H1 (cell line): ENCODE measurements at regions not wholly inside any gene's neighbourhood (a gene's known extent, or its start where the extent isn't known, plus 50 kb on each side); places are given as distances from the start of the nearest gene placed in this dataset.

ENCODE experiments used
- CTCF ChIA-PET: fragments of 300-600 bp; sonication (Branson Sonifier 250); formaldehyde crosslinking; loops from one replicate; lab custom pipeline; 2021; ENCODE audit not compliant: partially characterized antibody; lab: Charles Lee
- POLR2A ChIA-PET: fragments of 300-600 bp; sonication (Branson Sonifier 250); formaldehyde crosslinking; loops from one replicate; lab custom pipeline; 2021; ENCODE audit warnings: inconsistent platforms; ENCODE audit not compliant: partially characterized antibody; lab: Charles Lee
- DNase-seq, 2 experiments: peaks; one replicate each; pipeline versions ENCODE4 v3.0.0 to v3.0.0-alpha.2; 2010 to 2022; ENCODE audit warnings: low spot score in 2 of 2, low read depth in 1 of 2, mixed read lengths in 1 of 2
- FAIRE-seq: peaks from 2 replicates; lab custom pipeline; 2011; peaks lifted over from hg19 to GRCh38; lab: Jason Lieb, UNC
- H2AFZ ChIP-seq: 2 replicates; pipeline ENCODE4 v1.8.1; 2012; ENCODE audit warnings: low read length, inconsistent platforms
- H2AK5ac ChIP-seq: 2 replicates; pipeline ENCODE4 v1.6.1; 2013; ENCODE audit warnings: low read depth, low read length
- H2BK120ac ChIP-seq: replicated peaks from 2 replicates; pipeline ENCODE3; 2013; ENCODE audit warnings: low read depth, low read length, inconsistent platforms
- H2BK12ac ChIP-seq: 2 replicates; pipeline ENCODE4 v1.6.1; 2013; ENCODE audit warnings: low read depth, low read length
- H2BK15ac ChIP-seq: 2 replicates; pipeline ENCODE4 v1.6.1; 2013; ENCODE audit warnings: low read length
- H2BK20ac ChIP-seq: 2 replicates; pipeline ENCODE4 v1.6.1; 2013; ENCODE audit warnings: low read length
- H2BK5ac ChIP-seq: 2 replicates; pipeline ENCODE4 v1.6.1; 2013; ENCODE audit warnings: low read depth, low read length
- H3K14ac ChIP-seq: 2 replicates; pipeline ENCODE4 v1.6.1; 2013; ENCODE audit warnings: inconsistent platforms; ENCODE audit not compliant: insufficient read length
- H3K18ac ChIP-seq: 2 replicates; pipeline ENCODE4 v1.6.1; 2013; ENCODE audit warnings: low read length; ENCODE audit errors: extremely low read depth
- H3K23ac ChIP-seq: 2 replicates; pipeline ENCODE4 v1.6.1; 2013; ENCODE audit warnings: inconsistent platforms; ENCODE audit not compliant: insufficient read length
- H3K23me2 ChIP-seq: 2 replicates; pipeline ENCODE4 v1.6.1; 2013; ENCODE audit warnings: low read depth, low read length
- H3K27ac ChIP-seq: 2 replicates; pipeline ENCODE4 v1.6.1; 2011; ENCODE audit warnings: low read depth, low read length, inconsistent platforms
- H3K27me3 ChIP-seq, 4 experiments: replicated peaks in 1 of 4; 1 replicate in 1 of 4; 2 replicates in 3 of 4; pipeline versions ENCODE4 v1.6.1 to v1.8.1; 2011 to 2013; ENCODE audit warnings: low read length in 3 of 4, mild to moderate bottlenecking in 3 of 4, inconsistent platforms in 2 of 4, mixed read lengths in 2 of 4, moderate library complexity in 1 of 4; ENCODE audit not compliant: control insufficient read depth in 3 of 4, insufficient read depth in 3 of 4; ENCODE audit errors: extremely low read depth in 1 of 4
- H3K36me3 ChIP-seq, 4 experiments: 2 replicates each; pipeline versions ENCODE4 v1.6.1 to v1.8.1; 2011 to 2013; ENCODE audit warnings: mild to moderate bottlenecking in 4 of 4, low read length in 3 of 4, moderate library complexity in 2 of 4, control low read depth in 1 of 4, inconsistent platforms in 1 of 4; ENCODE audit not compliant: insufficient read depth in 4 of 4, control insufficient read depth in 2 of 4
- H3K4ac ChIP-seq: replicated peaks from 2 replicates; pipeline ENCODE3; 2013; ENCODE audit warnings: low read length, low read depth, mixed read lengths, inconsistent platforms; ENCODE audit not compliant: insufficient read length
- H3K4me1 ChIP-seq, 4 experiments: replicated peaks in 1 of 4; 1 replicate in 1 of 4; 2 replicates in 3 of 4; pipeline versions ENCODE4 v1.6.1 to v1.8.1; 2011 to 2013; ENCODE audit warnings: low read length in 3 of 4, inconsistent platforms in 2 of 4, mixed read lengths in 1 of 4; ENCODE audit not compliant: insufficient read depth in 4 of 4, control insufficient read depth in 3 of 4
- H3K4me2 ChIP-seq, 2 experiments: 2 replicates each; pipeline versions ENCODE4 v1.6.1 to v1.8.1; 2011 to 2013; ENCODE audit warnings: low read depth in 2 of 2, low read length in 2 of 2, control low read depth in 1 of 2, inconsistent platforms in 1 of 2, mild to moderate bottlenecking in 1 of 2; ENCODE audit not compliant: insufficient read depth in 1 of 2
- H3K4me3 ChIP-seq, 4 experiments: fragments of 200-600, 300-600 bp in 1 of 4; sonication (generic), shearing (Covaris generic), sonication (Bioruptor Twin) in 1 of 4; 2 replicates each; pipeline versions ENCODE4 v1.5.1 to v1.8.1; 2011 to 2016; ENCODE audit warnings: low read length in 4 of 4, low read depth in 3 of 4, control low read depth in 2 of 4, inconsistent platforms in 2 of 4, mild to moderate bottlenecking in 2 of 4, mixed read lengths in 1 of 4, moderate library complexity in 1 of 4; ENCODE audit not compliant: insufficient read depth in 2 of 4; ENCODE audit errors: extremely low read depth in 1 of 4
- H3K56ac ChIP-seq: replicated peaks from 2 replicates; pipeline ENCODE3; 2013; ENCODE audit warnings: low read depth, mild to moderate bottlenecking, mixed read lengths, low read length, inconsistent platforms; ENCODE audit not compliant: insufficient read length
- H3K79me1 ChIP-seq: 2 replicates; pipeline ENCODE4 v1.6.1; 2013; ENCODE audit warnings: low read depth, low read length, control low read depth
- H3K79me2 ChIP-seq, 2 experiments: 2 replicates each; pipeline versions ENCODE4 v1.6.1 to v1.8.1; 2012 to 2013; ENCODE audit warnings: low read length in 2 of 2, mild to moderate bottlenecking in 2 of 2, inconsistent platforms in 1 of 2; ENCODE audit not compliant: insufficient read depth in 2 of 2, control insufficient read depth in 1 of 2
- H3K9ac ChIP-seq, 4 experiments: replicated peaks in 1 of 4; 1 replicate in 1 of 4; 2 replicates in 3 of 4; pipeline versions ENCODE4 v1.6.1 to v1.8.1; 2011 to 2013; ENCODE audit warnings: low read depth in 3 of 4, low read length in 3 of 4, control low read depth in 2 of 4, mild to moderate bottlenecking in 2 of 4, moderate library complexity in 2 of 4, inconsistent platforms in 1 of 4; ENCODE audit errors: extremely low read depth in 1 of 4
- H3K9me3 ChIP-seq, 2 experiments: 2 replicates each; pipeline versions ENCODE4 v1.6.1 to v1.8.1; 2012 to 2013; ENCODE audit warnings: mild to moderate bottlenecking in 2 of 2, moderate library complexity in 2 of 2, control low read depth in 1 of 2, inconsistent platforms in 1 of 2, low read depth in 1 of 2, low read length in 1 of 2, mixed read lengths in 1 of 2; ENCODE audit not compliant: insufficient read depth in 2 of 2
- H4K20me1 ChIP-seq, 2 experiments: replicated peaks in 1 of 2; 2 replicates each; pipeline versions ENCODE3 to v1.8.1; 2011 to 2013; ENCODE audit warnings: inconsistent platforms in 2 of 2, low read length in 2 of 2, mild to moderate bottlenecking in 1 of 2; ENCODE audit not compliant: insufficient read depth in 2 of 2, control insufficient read depth in 1 of 2
- H4K5ac ChIP-seq: 2 replicates; pipeline ENCODE4 v1.6.1; 2013; ENCODE audit warnings: low read length, low read depth, mixed read lengths, inconsistent platforms; ENCODE audit not compliant: insufficient read length
- H4K8ac ChIP-seq: 2 replicates; pipeline ENCODE4 v1.8.0; 2013; ENCODE audit warnings: mild to moderate bottlenecking, moderate library complexity, low read length, inconsistent platforms; ENCODE audit not compliant: insufficient read depth; ENCODE audit errors: extremely low read depth
- H4K91ac ChIP-seq: replicated peaks from 2 replicates; pipeline ENCODE3; 2013; ENCODE audit warnings: low read length, mixed read lengths, inconsistent platforms; ENCODE audit not compliant: insufficient read length
- MAFK ChIP-seq: IDR thresholded peaks from 2 replicates; pipeline ENCODE4 v1.6.1; 2012; ENCODE audit warnings: low read depth, mild to moderate bottlenecking, improper control_type of control experiment, low read length
- POLR2A ChIP-seq, 2 experiments: IDR thresholded peaks; 1 replicate in 1 of 2; 2 replicates in 1 of 2; pipeline ENCODE4 v1.6.1; 2011; ENCODE audit warnings: low read depth in 2 of 2, low read length in 2 of 2, mild to moderate bottlenecking in 2 of 2; ENCODE audit errors: control extremely low read depth in 1 of 2
- WGBS, 2 experiments: shearing (Covaris generic) in 1 of 2; methylation state at CpG; one replicate each; pipeline versions ENCODE4 v1.1.6 to v1.1.7; 2013 to 2015; ENCODE audit warnings: low lambda C conversion rate in 2 of 2, mixed read lengths in 2 of 2, inconsistent platforms in 1 of 2, low coverage in 1 of 2, missing lambda C conversion rate in 1 of 2; ENCODE audit not compliant: insufficient replicate concordance in 2 of 2, insufficient coverage in 1 of 2, insufficient read length in 1 of 2; ENCODE audit errors: extremely low coverage in 1 of 2, missing lambda C conversion rate in 1 of 2; 5-methylcytosine and 5-hydroxymethylcytosine counted together
- TF ChIP-seq, protein P1 (sequence below): IDR thresholded peaks from 2 replicates; pipeline ENCODE4 v1.6.1; 2011; ENCODE audit warnings: low read length, improper control_type of control experiment

DNA sequence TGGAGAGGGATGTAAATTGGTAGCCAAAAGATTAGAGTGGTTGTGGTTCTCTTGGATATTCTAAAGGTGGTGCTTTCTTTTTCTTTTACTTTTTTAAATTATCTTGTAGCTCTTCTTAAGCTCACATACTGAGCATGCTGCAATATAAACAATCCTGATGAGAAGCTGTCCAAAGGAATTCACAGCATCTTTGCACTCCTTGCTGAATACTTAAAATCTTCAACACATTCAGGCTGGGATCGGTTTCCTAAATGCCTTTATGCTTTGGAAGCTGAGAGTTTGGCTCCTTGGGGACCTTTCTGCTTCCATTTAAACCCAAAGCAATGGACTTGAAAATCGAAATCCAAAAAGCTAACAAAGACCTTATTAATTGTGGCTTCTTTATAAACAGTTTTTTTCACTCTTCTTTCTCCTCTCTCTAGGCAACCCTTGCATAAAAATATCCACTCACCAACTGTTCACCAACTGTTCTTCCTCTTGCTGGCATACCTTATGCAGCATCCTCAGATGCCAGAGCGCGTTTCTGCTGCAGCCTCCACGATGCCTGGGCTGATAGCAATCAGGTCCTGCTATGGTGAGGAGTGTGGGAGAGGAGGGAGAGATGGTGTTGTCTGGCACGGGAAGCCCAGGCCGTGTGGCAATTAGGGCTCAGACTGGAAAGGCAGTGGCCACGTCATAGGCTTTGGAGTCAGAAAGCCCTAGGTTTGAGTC, 535.8 kb upstream of the DAB1 start:
- H2BK15ac ChIP-seq, result peak overlapping the region; percentile 93; the same call in 1 of the 2 replicates
- DNase-seq, result no peak
- ChIA-PET POLR2A (no interaction called here), CTCF (interaction anchor here (0.7 to 1.3 kb wide), 2 partner anchors 33 to 64 kb away, joined by 3 read pairs; no protein-coding TSS in a partner anchor)
- H2AK5ac ChIP-seq, result peak overlapping the region; percentile 87
- no peak overlapping the region for H3K4me3 ChIP-seq
- no peaks in the 10 kb centered on the region for H3K79me2 ChIP-seq
- 87% methylated on average over 8 of the region's 8 CpGs; no CpG with 5 or more reads in 1 of the 2 experiments for WGBS, 2 experiments
- no peak overlapping the region for H2BK20ac ChIP-seq
- H3K56ac ChIP-seq, result no peak overlapping the region
- peak overlapping the region; percentile 29 for H4K91ac ChIP-seq
- H4K20me1 ChIP-seq, result no peaks in the 10 kb centered on the region
- H3K9me3 ChIP-seq, result no peaks in the 10 kb centered on the region
- H3K79me1 ChIP-seq, result no peaks in the 10 kb centered on the region
- peak overlapping the region; percentile 66 for H2BK120ac ChIP-seq
- no peak overlapping the region for H3K4ac ChIP-seq
- H3K36me3 ChIP-seq, result no peaks in the 10 kb centered on the region
- peak overlapping the region; percentile 73; the same call in 1 of the 2 replicates for H4K8ac ChIP-seq
- H3K27me3 ChIP-seq, result no peaks in the 10 kb centered on the region
- H3K23ac ChIP-seq, result no peak overlapping the region
- H3K27ac ChIP-seq, result no peak overlapping the region
- no peak overlapping the region for H3K14ac ChIP-seq
- no peak overlapping the region for H2AFZ ChIP-seq
- no peak overlapping the region for H4K5ac ChIP-seq
- H2BK12ac ChIP-seq, result no peak overlapping the region
- H3K9ac ChIP-seq, result no peak overlapping the region
- no peak overlapping the region for H2BK5ac ChIP-seq
- no peak overlapping the region for H3K4me2 ChIP-seq
- no peak overlapping the region for H3K18ac ChIP-seq
- FAIRE-seq, result no peak
- H3K4me1 ChIP-seq, result peaks cover 0 to 4% (median 2%) of the 10 kb centered on the region in 4 experiments; a peak in 3 of 7 replicates
- no peaks in the 10 kb centered on the region for H3K23me2 ChIP-seq
- TF ChIP-seq MAFK (no peak), POLR2A (IDR thresholded peaks at IDR 0.05; ENCODE audit: control extremely low read depth in 1 of 2, low read depth in 2 of 2, low read length in 2 of 2) (no peak)
- TF ChIP-seq, protein P1, sequence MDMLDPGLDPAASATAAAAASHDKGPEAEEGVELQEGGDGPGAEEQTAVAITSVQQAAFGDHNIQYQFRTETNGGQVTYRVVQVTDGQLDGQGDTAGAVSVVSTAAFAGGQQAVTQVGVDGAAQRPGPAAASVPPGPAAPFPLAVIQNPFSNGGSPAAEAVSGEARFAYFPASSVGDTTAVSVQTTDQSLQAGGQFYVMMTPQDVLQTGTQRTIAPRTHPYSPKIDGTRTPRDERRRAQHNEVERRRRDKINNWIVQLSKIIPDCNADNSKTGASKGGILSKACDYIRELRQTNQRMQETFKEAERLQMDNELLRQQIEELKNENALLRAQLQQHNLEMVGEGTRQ, result no peak
